IPS DF 6.9 (cell line): ENCODE measurements at regions not wholly inside any gene's neighbourhood (a gene's known extent, or its start where the extent isn't known, plus 50 kb on each side); places are given as distances from the start of the nearest gene placed in this dataset.

Experiments
- DNase-seq: peaks from one replicate; pipeline ENCODE4 v3.0.0-alpha.2; 2013; ENCODE audit warnings: low read depth, low spot score
- H3K27ac ChIP-seq: one replicate; pipeline ENCODE4 v1.5.1; 2013; ENCODE audit warnings: low read length, control low read depth
- H3K27me3 ChIP-seq: 2 replicates; pipeline ENCODE4 v1.6.1; 2013; ENCODE audit warnings: mild to moderate bottlenecking, low read length; ENCODE audit not compliant: control insufficient read depth, insufficient read depth
- H3K36me3 ChIP-seq: 2 replicates; pipeline ENCODE4 v1.6.1; 2013; ENCODE audit warnings: low read length; ENCODE audit not compliant: control insufficient read depth, insufficient read depth
- H3K4me1 ChIP-seq: 2 replicates; pipeline ENCODE4 v1.6.1; 2013; ENCODE audit warnings: low read length; ENCODE audit not compliant: control insufficient read depth, insufficient read depth
- H3K4me3 ChIP-seq: 2 replicates; pipeline ENCODE4 v1.5.1; 2013; ENCODE audit warnings: mild to moderate bottlenecking, low read length
- H3K9me3 ChIP-seq: 2 replicates; pipeline ENCODE4 v1.6.1; 2013; ENCODE audit warnings: low read length, inconsistent platforms; ENCODE audit not compliant: control insufficient read depth, insufficient read depth
- WGBS: extraction: QIAGEN DNeasy Blood & Tissue Kit; methylation state at CpG from one replicate; pipeline ENCODE4 v1.1.7; 2013; ENCODE audit warnings: mixed read lengths, missing lambda C conversion rate; ENCODE audit not compliant: insufficient read length, insufficient coverage; 5-methylcytosine and 5-hydroxymethylcytosine counted together

- Histone ChIP-seq H3K9me3 (no peaks in the 10 kb centered on the region), H3K27ac (no peak overlapping the region), H3K4me3 (no peak overlapping the region), H3K36me3 (no peaks in the 10 kb centered on the region), H3K4me1 (no peaks in the 10 kb centered on the region), H3K27me3 (no peaks in the 10 kb centered on the region)
- whole genome bisulfite sequencing = no CpG with 5 or more reads among the region's 2 CpGs
- no peak for DNase-seq
Measured at GRCh38 chr1:38516560-38516959, 343.0 kb downstream of the RRAGC start.

DNA sequence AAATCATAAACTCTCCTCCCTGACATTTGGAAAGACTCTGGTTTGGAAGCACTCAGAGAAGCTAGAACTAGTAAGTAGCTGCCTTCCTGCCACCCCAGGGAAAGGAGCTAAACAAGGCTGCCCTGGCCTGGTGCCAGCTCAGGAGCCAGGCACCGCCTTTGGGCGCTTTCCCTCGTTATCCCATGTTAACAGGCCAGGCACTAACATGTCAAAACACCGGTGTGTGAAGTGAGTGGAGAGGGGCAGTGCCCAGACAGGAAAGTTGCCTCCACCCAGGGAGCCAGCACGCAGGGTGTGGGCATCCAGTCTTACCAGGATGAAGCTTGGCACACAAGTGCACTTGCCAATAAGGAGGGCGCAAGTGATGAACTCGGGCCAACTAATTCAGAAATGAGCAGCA, 346.8 kb downstream of the RRAGC start:
- H3K9me3 ChIP-seq = no peaks in the 10 kb centered on the region
- H3K4me1 ChIP-seq = peaks cover 3% of the 10 kb centered on the region
- no peaks in the 10 kb centered on the region for H3K36me3 ChIP-seq
- H3K27ac ChIP-seq = no peak overlapping the region
- no peak overlapping the region for H3K4me3 ChIP-seq
- no peaks in the 10 kb centered on the region for H3K27me3 ChIP-seq
- no CpG with 5 or more reads among the region's 7 CpGs for WGBS
- no peak for DNase-seq

- Histone ChIP-seq H3K27me3 (no peaks in the 10 kb centered on the region), H3K4me3 (no peak overlapping the region)
- no CpG with 5 or more reads among the region's 5 CpGs for WGBS
Measured at GRCh38 chr1:38512024-38512767, 347.4 kb downstream of the RRAGC start.

GRCh38 chr1:38508232-38508631, 351.3 kb downstream of the RRAGC start:
- Histone ChIP-seq H3K4me1 (peaks cover 6% of the 10 kb centered on the region), H3K27me3 (no peaks in the 10 kb centered on the region), H3K27ac (no peak overlapping the region), H3K9me3 (no peaks in the 10 kb centered on the region), H3K36me3 (no peaks in the 10 kb centered on the region), H3K4me3 (no peak overlapping the region)
- DNase-seq = no peak
- WGBS = no CpG with 5 or more reads among the region's 6 CpGs

More at GRCh38 chr1:38512024-38512767, 347.4 kb downstream of the RRAGC start:
- H3K9me3 ChIP-seq = no peaks in the 10 kb centered on the region
- DNase-seq = no peak
- H3K27ac ChIP-seq = no peak overlapping the region
- H3K36me3 ChIP-seq = no peaks in the 10 kb centered on the region
- peaks cover 4% of the 10 kb centered on the region for H3K4me1 ChIP-seq

- Histone ChIP-seq H3K9me3 (no peaks in the 10 kb centered on the region), H3K27me3 (no peaks in the 10 kb centered on the region), H3K27ac (no peak overlapping the region), H3K4me3 (no peak overlapping the region), H3K4me1 (peaks cover 6% of the 10 kb centered on the region), H3K36me3 (no peaks in the 10 kb centered on the region)
- WGBS = no CpG with 5 or more reads among the region's 6 CpGs
- DNase-seq = no peak
Measured at GRCh38 chr1:38507563-38507962, 352.0 kb downstream of the RRAGC start.

DNA sequence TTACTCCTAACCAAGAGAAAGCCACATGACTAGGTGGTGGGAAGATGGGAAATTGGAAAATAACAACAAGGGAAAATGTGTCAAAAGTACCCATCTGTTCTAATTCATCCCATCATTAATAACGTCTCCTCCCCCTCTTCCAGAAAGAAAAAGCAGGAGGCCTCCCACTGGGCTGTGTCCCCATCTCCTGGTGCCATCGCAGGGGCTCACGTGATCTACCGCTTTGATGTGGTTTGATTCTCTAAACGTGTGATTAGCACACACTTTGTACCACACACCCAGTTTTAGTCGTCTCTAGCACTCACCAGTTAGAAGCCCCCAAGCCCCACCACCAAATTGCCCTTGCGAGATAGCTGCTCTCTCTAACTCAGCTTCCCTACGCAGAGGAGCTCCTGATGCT, 353.6 kb downstream of the RRAGC start:
- Histone ChIP-seq H3K27me3 (no peaks in the 10 kb centered on the region), H3K36me3 (no peaks in the 10 kb centered on the region)
- WGBS = no CpG with 5 or more reads among the region's 8 CpGs

GRCh38 chr1:38502758-38503157, 356.8 kb downstream of the RRAGC start:
- Histone ChIP-seq H3K27ac (no peak overlapping the region), H3K4me3 (no peak overlapping the region), H3K36me3 (no peaks in the 10 kb centered on the region), H3K4me1 (peaks cover 5% of the 10 kb centered on the region), H3K9me3 (no peaks in the 10 kb centered on the region), H3K27me3 (no peaks in the 10 kb centered on the region)
- no CpG with 5 or more reads among the region's 4 CpGs for WGBS
- DNase-seq = no peak

More for the DNA sequence above, 353.6 kb downstream of the RRAGC start:
- no peak overlapping the region for H3K27ac ChIP-seq
- no peaks in the 10 kb centered on the region for H3K9me3 ChIP-seq
- DNase-seq = no peak
- no peak overlapping the region for H3K4me3 ChIP-seq
- H3K4me1 ChIP-seq = peaks cover 6% of the 10 kb centered on the region

GRCh38 chr1:38500891-38501290, 358.7 kb downstream of the RRAGC start:
- Histone ChIP-seq H3K27me3 (no peaks in the 10 kb centered on the region), H3K4me3 (no peak overlapping the region), H3K4me1 (peaks cover 4% of the 10 kb centered on the region; the same call in 1 of the 2 replicates), H3K36me3 (no peaks in the 10 kb centered on the region), H3K27ac (no peak overlapping the region), H3K9me3 (no peaks in the 10 kb centered on the region)
- no CpG with 5 or more reads among the region's 2 CpGs for WGBS
- DNase-seq = no peak

- Histone ChIP-seq H3K36me3 (no peaks in the 10 kb centered on the region), H3K27ac (no peak overlapping the region), H3K27me3 (no peaks in the 10 kb centered on the region), H3K4me1 (peaks cover 2% of the 10 kb centered on the region; the same call in 1 of the 2 replicates), H3K9me3 (no peaks in the 10 kb centered on the region), H3K4me3 (no peak overlapping the region)
- DNase-seq = no peak
- no CpG with 5 or more reads among the region's 2 CpGs for WGBS
Measured at GRCh38 chr1:38500352-38500751, 359.2 kb downstream of the RRAGC start.

DNA sequence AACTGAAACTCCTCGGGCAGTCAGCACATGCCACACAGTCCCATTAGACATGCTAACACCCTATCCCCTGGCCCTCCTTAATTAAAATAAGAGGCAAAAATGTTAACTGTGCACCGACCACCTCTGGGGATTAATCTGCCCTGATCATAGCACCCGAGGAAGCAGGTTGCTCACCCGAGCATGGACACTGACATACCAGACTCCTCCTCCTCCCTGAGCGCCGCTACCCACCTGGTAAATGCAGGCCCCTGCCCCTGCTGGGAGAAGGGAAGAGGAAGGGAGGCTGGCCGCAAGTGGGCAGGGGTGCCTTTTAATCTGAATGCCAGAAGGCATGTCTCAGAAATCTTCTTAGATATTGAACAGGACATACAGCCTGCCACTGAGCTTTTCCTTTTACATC, 360.9 kb downstream of the RRAGC start:
- Histone ChIP-seq H3K27ac (no peak overlapping the region), H3K9me3 (no peaks in the 10 kb centered on the region), H3K4me1 (peaks cover 2% of the 10 kb centered on the region; the same call in 1 of the 2 replicates), H3K36me3 (no peaks in the 10 kb centered on the region), H3K4me3 (no peak overlapping the region), H3K27me3 (no peaks in the 10 kb centered on the region)
- WGBS = no CpG with 5 or more reads among the region's 7 CpGs
- no peak for DNase-seq
